Activated effector memory CD4-positive, alpha-beta T cell treated with anti-CD3 and anti-CD28 coated beads, Interleukin-2, amount 50 U/mL, for 16 hours (primary cell): ENCODE measurements at regions not wholly inside any gene's neighbourhood (a gene's known extent, or its start where the extent isn't known, plus 50 kb on each side); places are given as distances from the start of the nearest gene placed in this dataset.

Experiments
- DNase-seq: peaks from one replicate; pipeline ENCODE4 v3.0.0-alpha.2; 2020

- no peak for DNase-seq
These were observed 369.7 kb downstream of the DEPDC1B start for GRCh38 chr5:60330236-60330635.

- no peak for DNase-seq
These were observed 374.1 kb downstream of the DEPDC1B start for GRCh38 chr5:60325870-60326269.

- no peak for DNase-seq
These were observed 376.4 kb downstream of the DEPDC1B start for GRCh38 chr5:60323596-60323995.

GRCh38 chr5:60312098-60312497, 387.9 kb downstream of the DEPDC1B start:
- no peak for DNase-seq

GRCh38 chr5:60299944-60300343, 400.0 kb downstream of the DEPDC1B start:
- no peak for DNase-seq

GRCh38 chr5:60297658-60298057, 402.3 kb downstream of the DEPDC1B start:
- no peak for DNase-seq

GRCh38 chr5:60295423-60295822, 401.9 kb upstream of the PDE4D start:
- DNase-seq, result no peak

- DNase-seq, result no peak
These were observed 400.0 kb upstream of the PDE4D start for GRCh38 chr5:60293518-60293917.

GRCh38 chr5:60287174-60287771, 393.7 kb upstream of the PDE4D start:
- no peak for DNase-seq

- DNase-seq, result no peak
These were observed 392.4 kb upstream of the PDE4D start for GRCh38 chr5:60285910-60286309.

GRCh38 chr5:60280943-60281342, 387.4 kb upstream of the PDE4D start:
- DNase-seq, result no peak

- no peak for DNase-seq
These were observed 384.4 kb upstream of the PDE4D start for GRCh38 chr5:60277941-60278340.

- no peak for DNase-seq
These were observed 381.2 kb upstream of the PDE4D start for GRCh38 chr5:60274747-60275146.

GRCh38 chr5:60271517-60271916, 378.0 kb upstream of the PDE4D start:
- no peak for DNase-seq

GRCh38 chr5:60267907-60268306, 374.4 kb upstream of the PDE4D start:
- DNase-seq, result no peak

GRCh38 chr5:60263346-60263745, 369.8 kb upstream of the PDE4D start:
- DNase-seq, result no peak

GRCh38 chr5:60262576-60263295, 369.2 kb upstream of the PDE4D start:
- no peak for DNase-seq

- DNase-seq, result no peak
These were observed 368.2 kb upstream of the PDE4D start for GRCh38 chr5:60261732-60262131.

- DNase-seq, result no peak
These were observed 367.1 kb upstream of the PDE4D start for GRCh38 chr5:60260658-60261057.

- DNase-seq, result no peak
These were observed 366.2 kb upstream of the PDE4D start for GRCh38 chr5:60259730-60260129.

- DNase-seq, result no peak
These were observed 364.2 kb upstream of the PDE4D start for GRCh38 chr5:60257596-60258271.

GRCh38 chr5:60256546-60256945, 363.0 kb upstream of the PDE4D start:
- DNase-seq, result no peak

GRCh38 chr5:60248901-60249300, 355.4 kb upstream of the PDE4D start:
- DNase-seq, result no peak

GRCh38 chr5:60243713-60244112, 350.2 kb upstream of the PDE4D start:
- DNase-seq, result no peak
